H1 (cell line): ENCODE measurements at regions not wholly inside any gene's neighbourhood (a gene's known extent, or its start where the extent isn't known, plus 50 kb on each side); places are given as distances from the start of the nearest gene placed in this dataset.

Experiments
- CTCF ChIA-PET: fragments of 300-600 bp; sonication (Branson Sonifier 250); formaldehyde crosslinking; loops from one replicate; lab custom pipeline; 2021; ENCODE audit not compliant: partially characterized antibody; lab: Charles Lee
- POLR2A ChIA-PET: fragments of 300-600 bp; sonication (Branson Sonifier 250); formaldehyde crosslinking; loops from one replicate; lab custom pipeline; 2021; ENCODE audit warnings: inconsistent platforms; ENCODE audit not compliant: partially characterized antibody; lab: Charles Lee
- DNase-seq, 2 experiments: peaks; one replicate each; pipeline versions ENCODE4 v3.0.0 to v3.0.0-alpha.2; 2010 to 2022; ENCODE audit warnings: low spot score in 2 of 2, low read depth in 1 of 2, mixed read lengths in 1 of 2
- FAIRE-seq: peaks from 2 replicates; lab custom pipeline; 2011; peaks lifted over from hg19 to GRCh38; lab: Jason Lieb, UNC
- H2AFZ ChIP-seq: 2 replicates; pipeline ENCODE4 v1.8.1; 2012; ENCODE audit warnings: low read length, inconsistent platforms
- H2AK5ac ChIP-seq: 2 replicates; pipeline ENCODE4 v1.6.1; 2013; ENCODE audit warnings: low read depth, low read length
- H2BK120ac ChIP-seq: replicated peaks from 2 replicates; pipeline ENCODE3; 2013; ENCODE audit warnings: low read depth, low read length, inconsistent platforms
- H2BK12ac ChIP-seq: 2 replicates; pipeline ENCODE4 v1.6.1; 2013; ENCODE audit warnings: low read depth, low read length
- H2BK15ac ChIP-seq: 2 replicates; pipeline ENCODE4 v1.6.1; 2013; ENCODE audit warnings: low read length
- H2BK20ac ChIP-seq: 2 replicates; pipeline ENCODE4 v1.6.1; 2013; ENCODE audit warnings: low read length
- H2BK5ac ChIP-seq: 2 replicates; pipeline ENCODE4 v1.6.1; 2013; ENCODE audit warnings: low read depth, low read length
- H3K14ac ChIP-seq: 2 replicates; pipeline ENCODE4 v1.6.1; 2013; ENCODE audit warnings: inconsistent platforms; ENCODE audit not compliant: insufficient read length
- H3K18ac ChIP-seq: 2 replicates; pipeline ENCODE4 v1.6.1; 2013; ENCODE audit warnings: low read length; ENCODE audit errors: extremely low read depth
- H3K23ac ChIP-seq: 2 replicates; pipeline ENCODE4 v1.6.1; 2013; ENCODE audit warnings: inconsistent platforms; ENCODE audit not compliant: insufficient read length
- H3K23me2 ChIP-seq: 2 replicates; pipeline ENCODE4 v1.6.1; 2013; ENCODE audit warnings: low read depth, low read length
- H3K27ac ChIP-seq: 2 replicates; pipeline ENCODE4 v1.6.1; 2011; ENCODE audit warnings: low read depth, low read length, inconsistent platforms
- H3K27me3 ChIP-seq, 4 experiments: replicated peaks in 1 of 4; 1 replicate in 1 of 4; 2 replicates in 3 of 4; pipeline versions ENCODE4 v1.6.1 to v1.8.1; 2011 to 2013; ENCODE audit warnings: low read length in 3 of 4, mild to moderate bottlenecking in 3 of 4, inconsistent platforms in 2 of 4, mixed read lengths in 2 of 4, moderate library complexity in 1 of 4; ENCODE audit not compliant: control insufficient read depth in 3 of 4, insufficient read depth in 3 of 4; ENCODE audit errors: extremely low read depth in 1 of 4
- H3K36me3 ChIP-seq, 4 experiments: 2 replicates each; pipeline versions ENCODE4 v1.6.1 to v1.8.1; 2011 to 2013; ENCODE audit warnings: mild to moderate bottlenecking in 4 of 4, low read length in 3 of 4, moderate library complexity in 2 of 4, control low read depth in 1 of 4, inconsistent platforms in 1 of 4; ENCODE audit not compliant: insufficient read depth in 4 of 4, control insufficient read depth in 2 of 4
- H3K4ac ChIP-seq: replicated peaks from 2 replicates; pipeline ENCODE3; 2013; ENCODE audit warnings: low read length, low read depth, mixed read lengths, inconsistent platforms; ENCODE audit not compliant: insufficient read length
- H3K4me1 ChIP-seq, 4 experiments: replicated peaks in 1 of 4; 1 replicate in 1 of 4; 2 replicates in 3 of 4; pipeline versions ENCODE4 v1.6.1 to v1.8.1; 2011 to 2013; ENCODE audit warnings: low read length in 3 of 4, inconsistent platforms in 2 of 4, mixed read lengths in 1 of 4; ENCODE audit not compliant: insufficient read depth in 4 of 4, control insufficient read depth in 3 of 4
- H3K4me2 ChIP-seq, 2 experiments: 2 replicates each; pipeline versions ENCODE4 v1.6.1 to v1.8.1; 2011 to 2013; ENCODE audit warnings: low read depth in 2 of 2, low read length in 2 of 2, control low read depth in 1 of 2, inconsistent platforms in 1 of 2, mild to moderate bottlenecking in 1 of 2; ENCODE audit not compliant: insufficient read depth in 1 of 2
- H3K4me3 ChIP-seq, 4 experiments: fragments of 200-600, 300-600 bp in 1 of 4; sonication (generic), shearing (Covaris generic), sonication (Bioruptor Twin) in 1 of 4; 2 replicates each; pipeline versions ENCODE4 v1.5.1 to v1.8.1; 2011 to 2016; ENCODE audit warnings: low read length in 4 of 4, low read depth in 3 of 4, control low read depth in 2 of 4, inconsistent platforms in 2 of 4, mild to moderate bottlenecking in 2 of 4, mixed read lengths in 1 of 4, moderate library complexity in 1 of 4; ENCODE audit not compliant: insufficient read depth in 2 of 4; ENCODE audit errors: extremely low read depth in 1 of 4
- H3K56ac ChIP-seq: replicated peaks from 2 replicates; pipeline ENCODE3; 2013; ENCODE audit warnings: low read depth, mild to moderate bottlenecking, mixed read lengths, low read length, inconsistent platforms; ENCODE audit not compliant: insufficient read length
- H3K79me1 ChIP-seq: 2 replicates; pipeline ENCODE4 v1.6.1; 2013; ENCODE audit warnings: low read depth, low read length, control low read depth
- H3K79me2 ChIP-seq, 2 experiments: 2 replicates each; pipeline versions ENCODE4 v1.6.1 to v1.8.1; 2012 to 2013; ENCODE audit warnings: low read length in 2 of 2, mild to moderate bottlenecking in 2 of 2, inconsistent platforms in 1 of 2; ENCODE audit not compliant: insufficient read depth in 2 of 2, control insufficient read depth in 1 of 2
- H3K9ac ChIP-seq, 4 experiments: replicated peaks in 1 of 4; 1 replicate in 1 of 4; 2 replicates in 3 of 4; pipeline versions ENCODE4 v1.6.1 to v1.8.1; 2011 to 2013; ENCODE audit warnings: low read depth in 3 of 4, low read length in 3 of 4, control low read depth in 2 of 4, mild to moderate bottlenecking in 2 of 4, moderate library complexity in 2 of 4, inconsistent platforms in 1 of 4; ENCODE audit errors: extremely low read depth in 1 of 4
- H3K9me3 ChIP-seq, 2 experiments: 2 replicates each; pipeline versions ENCODE4 v1.6.1 to v1.8.1; 2012 to 2013; ENCODE audit warnings: mild to moderate bottlenecking in 2 of 2, moderate library complexity in 2 of 2, control low read depth in 1 of 2, inconsistent platforms in 1 of 2, low read depth in 1 of 2, low read length in 1 of 2, mixed read lengths in 1 of 2; ENCODE audit not compliant: insufficient read depth in 2 of 2
- H4K20me1 ChIP-seq, 2 experiments: replicated peaks in 1 of 2; 2 replicates each; pipeline versions ENCODE3 to v1.8.1; 2011 to 2013; ENCODE audit warnings: inconsistent platforms in 2 of 2, low read length in 2 of 2, mild to moderate bottlenecking in 1 of 2; ENCODE audit not compliant: insufficient read depth in 2 of 2, control insufficient read depth in 1 of 2
- H4K5ac ChIP-seq: 2 replicates; pipeline ENCODE4 v1.6.1; 2013; ENCODE audit warnings: low read length, low read depth, mixed read lengths, inconsistent platforms; ENCODE audit not compliant: insufficient read length
- H4K8ac ChIP-seq: 2 replicates; pipeline ENCODE4 v1.8.0; 2013; ENCODE audit warnings: mild to moderate bottlenecking, moderate library complexity, low read length, inconsistent platforms; ENCODE audit not compliant: insufficient read depth; ENCODE audit errors: extremely low read depth
- H4K91ac ChIP-seq: replicated peaks from 2 replicates; pipeline ENCODE3; 2013; ENCODE audit warnings: low read length, mixed read lengths, inconsistent platforms; ENCODE audit not compliant: insufficient read length
- CEBPB ChIP-seq: IDR thresholded peaks from 2 replicates; pipeline ENCODE4 v1.6.1; 2012; ENCODE audit warnings: low read depth, low read length
- WGBS, 2 experiments: shearing (Covaris generic) in 1 of 2; methylation state at CpG; one replicate each; pipeline versions ENCODE4 v1.1.6 to v1.1.7; 2013 to 2015; ENCODE audit warnings: low lambda C conversion rate in 2 of 2, mixed read lengths in 2 of 2, inconsistent platforms in 1 of 2, low coverage in 1 of 2, missing lambda C conversion rate in 1 of 2; ENCODE audit not compliant: insufficient replicate concordance in 2 of 2, insufficient coverage in 1 of 2, insufficient read length in 1 of 2; ENCODE audit errors: extremely low coverage in 1 of 2, missing lambda C conversion rate in 1 of 2; 5-methylcytosine and 5-hydroxymethylcytosine counted together
- TF ChIP-seq, protein P1 (sequence below): IDR thresholded peaks from 2 replicates; pipeline ENCODE4 v1.6.1; 2011; ENCODE audit warnings: low read length, improper control_type of control experiment
- TF ChIP-seq, protein P2 (sequence below): IDR thresholded peaks from 2 replicates; pipeline ENCODE4 v1.6.1; 2012; ENCODE audit warnings: inconsistent platforms

DNA sequence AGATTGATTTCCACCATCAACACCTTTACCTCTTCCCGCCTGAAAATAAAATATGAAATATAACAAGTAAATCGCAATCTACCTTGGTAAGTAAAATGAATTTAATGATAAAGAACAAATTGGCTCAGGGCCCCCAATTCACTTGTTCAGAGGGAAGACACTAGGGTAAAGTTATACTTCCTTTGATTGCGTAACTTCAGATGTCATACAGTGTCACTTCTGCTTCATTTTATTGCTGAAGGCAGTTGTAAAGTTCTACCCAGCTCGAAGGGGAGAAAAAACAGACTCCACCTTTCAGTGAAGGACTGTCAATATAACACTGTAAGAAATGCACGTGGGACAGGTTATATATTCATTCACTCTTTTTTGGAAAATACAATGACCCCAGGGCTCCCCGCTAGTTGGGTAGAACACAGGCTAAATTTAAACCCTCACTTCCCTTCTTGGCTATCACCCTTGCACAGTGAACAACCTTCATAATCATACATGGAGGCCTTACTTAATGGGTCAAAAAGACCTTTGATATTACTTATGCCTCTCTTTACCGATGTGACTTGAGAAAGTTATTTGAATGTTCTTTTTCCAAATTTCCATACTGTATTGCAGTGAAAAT, 848.8 kb downstream of the MAT2B start:
- no peak overlapping the region for H4K5ac ChIP-seq
- no peak overlapping the region for H3K14ac ChIP-seq
- no peaks in the 10 kb centered on the region for H3K9me3 ChIP-seq
- H3K27ac ChIP-seq, result no peak overlapping the region
- H2BK120ac ChIP-seq, result no peak overlapping the region
- no peaks in the 10 kb centered on the region for H3K23me2 ChIP-seq
- H3K9ac ChIP-seq, result no peak overlapping the region
- H2AFZ ChIP-seq, result no peak overlapping the region
- FAIRE-seq (no peak), DNase-seq (no peak)
- ChIA-PET POLR2A (no interaction called here), CTCF (no interaction called here)
- H3K36me3 ChIP-seq, result no peaks in the 10 kb centered on the region
- no peak overlapping the region for H3K18ac ChIP-seq
- H3K4ac ChIP-seq, result no peak overlapping the region
- no peaks in the 10 kb centered on the region for H3K79me1 ChIP-seq
- no peak overlapping the region for H3K23ac ChIP-seq
- no peak overlapping the region for H3K4me2 ChIP-seq
- H3K27me3 ChIP-seq, result no peaks in the 10 kb centered on the region
- H4K20me1 ChIP-seq, result no peaks in the 10 kb centered on the region
- H2BK12ac ChIP-seq, result no peak overlapping the region
- H3K79me2 ChIP-seq, result no peaks in the 10 kb centered on the region
- H3K4me1 ChIP-seq, result 0 out of 7 replicates have a peak, but pooled peaks cover 0 to 3% (median 0%) of the 10 kb centered on the region in 4 experiments
- no peak overlapping the region for H4K91ac ChIP-seq
- no peak overlapping the region for H4K8ac ChIP-seq
- H2BK20ac ChIP-seq, result no peak overlapping the region
- 90% methylated on average over 7 of the region's 7 CpGs; no CpG with 5 or more reads in 1 of the 2 experiments for WGBS, 2 experiments
- H3K4me3 ChIP-seq, result no peak overlapping the region
- no peak overlapping the region for H3K56ac ChIP-seq
- no peak overlapping the region for H2AK5ac ChIP-seq
- TF ChIP-seq, protein P1, sequence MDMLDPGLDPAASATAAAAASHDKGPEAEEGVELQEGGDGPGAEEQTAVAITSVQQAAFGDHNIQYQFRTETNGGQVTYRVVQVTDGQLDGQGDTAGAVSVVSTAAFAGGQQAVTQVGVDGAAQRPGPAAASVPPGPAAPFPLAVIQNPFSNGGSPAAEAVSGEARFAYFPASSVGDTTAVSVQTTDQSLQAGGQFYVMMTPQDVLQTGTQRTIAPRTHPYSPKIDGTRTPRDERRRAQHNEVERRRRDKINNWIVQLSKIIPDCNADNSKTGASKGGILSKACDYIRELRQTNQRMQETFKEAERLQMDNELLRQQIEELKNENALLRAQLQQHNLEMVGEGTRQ, result no peak
- TF ChIP-seq, protein P2, sequence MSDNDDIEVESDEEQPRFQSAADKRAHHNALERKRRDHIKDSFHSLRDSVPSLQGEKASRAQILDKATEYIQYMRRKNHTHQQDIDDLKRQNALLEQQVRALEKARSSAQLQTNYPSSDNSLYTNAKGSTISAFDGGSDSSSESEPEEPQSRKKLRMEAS, result no peak
- TF ChIP-seq CEBPB, result peak; percentile 90
- no peak overlapping the region for H2BK5ac ChIP-seq
- no peak overlapping the region for H2BK15ac ChIP-seq
